ENCODE measurements at regions not wholly inside any gene's neighbourhood (a gene's known extent, or its start where the extent isn't known, plus 50 kb on each side); places are given as distances from the start of the nearest gene placed in this dataset.

DNA sequence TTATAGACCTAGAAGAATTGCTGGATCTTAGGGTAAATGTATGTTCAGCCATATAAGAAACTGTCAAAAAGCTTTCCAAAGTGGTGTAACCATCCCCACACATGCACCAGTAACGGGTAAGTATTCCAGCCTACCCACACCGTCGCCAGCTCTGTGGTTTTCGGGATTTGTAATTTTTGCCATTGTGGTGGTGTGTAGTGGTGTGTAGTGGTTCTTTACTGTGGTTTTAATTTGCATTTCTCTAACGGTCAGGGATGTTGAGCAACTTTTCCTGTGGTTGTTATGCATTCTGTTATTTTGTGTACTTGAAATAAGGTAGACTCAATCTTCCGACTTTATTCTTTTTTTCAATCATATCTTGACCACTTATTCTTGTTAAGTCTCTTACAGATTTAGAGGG, 342.4 kb upstream of the AJAP1 start:
- DNase-seq (ENCODE audit: low read depth in 2 of 2), result no peak

DNA sequence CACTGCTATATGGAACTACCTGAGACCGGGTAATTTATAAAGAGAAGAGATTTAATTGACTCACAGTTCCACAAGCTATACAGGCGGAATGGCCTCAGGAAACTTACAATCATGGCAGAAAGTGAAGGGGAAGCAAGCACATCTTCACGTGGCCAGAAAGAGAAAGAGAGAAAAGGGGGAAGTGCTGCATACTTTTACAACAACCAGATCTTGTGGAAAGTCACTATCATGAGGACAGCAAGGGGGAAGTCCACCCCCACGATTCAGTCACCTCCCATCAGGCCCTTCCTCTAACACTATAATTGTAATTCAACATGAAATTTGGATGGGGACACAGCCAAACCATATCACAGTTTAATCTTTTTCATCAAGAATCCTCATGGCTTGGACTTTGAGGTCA, 339.2 kb upstream of the AJAP1 start:
- DNase-seq (ENCODE audit: low read depth in 2 of 2), result no peak

DNA sequence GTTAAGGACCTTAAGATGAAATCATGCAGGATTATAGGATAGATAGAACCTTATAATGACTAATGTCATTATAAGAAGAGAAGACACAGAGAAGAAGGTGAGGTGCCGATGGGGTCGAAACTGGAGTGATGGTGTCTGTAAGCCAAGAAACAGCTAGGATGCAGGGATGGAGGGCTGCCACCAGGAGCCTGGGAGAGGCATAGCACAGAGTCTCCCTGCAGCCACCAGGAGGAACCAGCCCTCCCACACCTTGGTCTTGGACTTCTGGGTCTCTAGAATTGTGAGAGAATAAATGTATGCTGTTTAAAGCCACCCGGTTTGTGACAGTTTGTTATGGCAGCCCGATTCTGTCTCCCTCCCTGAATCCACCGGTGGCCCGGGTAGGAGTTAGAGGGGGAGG, 337.2 kb upstream of the AJAP1 start:
- no peak for DNase-seq (ENCODE audit: low read depth in 2 of 2)

DNA sequence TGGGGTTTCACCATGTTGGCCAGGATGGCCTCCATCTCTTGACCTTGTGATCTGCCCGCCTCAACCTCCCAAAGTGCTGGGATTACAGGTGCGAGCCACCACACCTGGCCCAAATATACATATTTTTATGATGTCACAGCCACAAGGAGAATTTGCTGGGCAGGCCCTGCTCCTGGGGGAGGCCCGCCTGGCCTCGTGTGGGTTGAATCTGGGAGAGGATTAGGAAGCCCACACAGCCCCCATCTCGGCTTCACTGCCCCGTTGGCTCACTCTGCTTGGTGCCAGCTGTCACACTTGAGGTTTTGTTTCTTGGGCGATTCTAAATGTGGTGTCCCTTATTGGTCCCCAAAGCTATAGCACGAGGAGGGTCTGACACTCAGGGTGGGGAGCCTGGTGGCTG, 335.7 kb upstream of the AJAP1 start:
- DNase-seq (ENCODE audit: low read depth in 2 of 2), result no peak

DNA sequence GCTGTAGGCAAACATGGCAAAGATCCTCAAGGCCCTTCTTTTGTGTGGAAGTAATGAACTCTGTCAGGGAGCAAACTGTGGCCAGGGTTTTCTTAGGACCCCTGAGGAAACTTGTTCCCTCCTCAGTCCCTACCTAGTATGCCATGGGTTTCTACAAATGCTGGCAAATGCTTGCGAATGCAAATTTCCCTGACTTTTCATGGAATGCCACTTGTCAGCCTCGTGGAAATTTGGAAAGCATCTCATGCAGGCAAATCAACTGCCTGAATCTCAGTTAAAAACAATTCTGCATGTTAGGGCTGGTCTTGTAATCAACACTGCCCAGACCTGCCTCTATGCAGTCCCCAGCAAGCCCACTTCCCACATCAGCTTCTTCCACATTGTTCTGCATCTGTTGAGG, 334.9 kb upstream of the AJAP1 start:
- DNase-seq (ENCODE audit: low read depth in 2 of 2), result no peak

DNA sequence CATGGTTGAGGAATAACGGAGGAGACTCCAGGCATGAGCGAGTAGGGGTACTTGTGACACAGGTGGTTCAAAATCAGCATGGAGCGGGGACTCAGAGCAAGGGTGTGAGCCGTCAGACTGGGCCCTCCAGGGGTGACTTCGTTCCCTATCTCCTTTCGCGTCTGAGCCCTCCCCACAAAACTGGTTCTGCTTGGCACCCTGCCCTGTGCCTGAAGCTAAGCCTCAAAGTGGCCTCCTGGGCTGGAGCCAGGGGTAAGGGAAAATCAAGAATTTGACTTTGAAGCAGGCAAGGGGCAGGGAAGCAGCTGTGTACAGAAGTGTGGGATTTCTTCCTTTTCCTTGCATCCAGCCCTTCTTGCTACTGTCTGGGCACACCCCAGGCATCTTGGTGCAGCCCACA, 331.5 kb upstream of the AJAP1 start:
- no peak for DNase-seq (ENCODE audit: low read depth in 2 of 2)

DNA sequence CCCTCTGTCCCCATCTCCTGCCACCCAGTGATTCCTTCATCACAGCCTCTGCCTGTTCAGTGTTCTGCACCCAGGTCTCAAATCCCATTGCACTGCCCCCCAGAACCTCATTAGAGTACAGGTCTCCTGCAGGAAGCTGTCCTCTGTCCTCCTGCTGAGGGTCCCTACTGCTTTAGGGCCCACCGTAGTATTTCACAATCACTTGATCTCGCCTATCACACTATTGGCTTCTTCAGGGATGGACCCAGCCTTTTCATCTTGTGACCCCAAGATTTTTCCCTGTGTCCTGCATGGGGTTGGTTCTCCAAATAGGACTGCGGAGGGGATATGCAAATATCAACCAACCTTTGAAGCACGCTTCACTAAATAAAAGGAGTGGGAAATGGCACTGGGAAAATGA, 331.1 kb upstream of the AJAP1 start:
- no peak for DNase-seq (ENCODE audit: low read depth in 2 of 2)

DNA sequence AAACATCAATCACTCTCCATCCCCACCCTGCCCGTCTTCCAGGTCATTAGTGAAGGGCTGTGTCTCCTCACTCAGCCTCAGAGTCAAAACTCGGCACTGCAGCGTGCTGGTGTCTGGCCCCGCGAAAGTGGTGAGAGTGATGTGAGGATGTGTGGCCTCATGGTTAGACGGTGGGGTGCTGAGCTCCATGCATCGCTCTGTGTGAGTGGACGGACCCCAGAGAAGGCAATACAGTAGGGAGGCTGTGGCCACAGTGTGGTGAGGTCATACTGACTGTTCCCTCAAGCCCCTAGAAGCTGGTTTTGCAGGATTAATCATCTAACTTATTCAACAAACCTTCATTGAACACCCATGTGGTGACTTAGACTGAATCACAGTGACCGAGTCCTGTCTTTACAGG, 329.9 kb upstream of the AJAP1 start:
- no peak for DNase-seq (ENCODE audit: low read depth in 2 of 2)

DNA sequence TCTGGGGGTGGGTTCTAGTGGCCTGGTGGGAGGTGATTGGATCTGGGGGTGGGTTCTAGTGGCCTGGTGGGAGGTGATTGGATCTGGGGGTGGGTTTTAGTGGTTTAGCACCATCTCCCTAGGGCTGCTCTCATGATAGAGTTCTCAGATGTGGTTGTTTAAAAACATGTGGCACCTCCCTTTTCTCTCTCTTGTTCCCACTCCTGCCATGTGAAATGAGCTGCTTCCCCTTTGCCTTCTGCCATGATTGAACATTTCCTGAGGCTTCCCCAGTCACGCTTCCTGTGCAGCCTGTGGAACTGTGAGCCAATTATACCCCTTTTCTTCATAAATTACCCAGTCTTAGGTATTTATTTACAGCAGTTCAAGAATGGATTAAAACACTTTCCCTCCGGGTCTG, 327.3 kb upstream of the AJAP1 start:
- DNase-seq (ENCODE audit: low read depth in 2 of 2), result no peak

DNA sequence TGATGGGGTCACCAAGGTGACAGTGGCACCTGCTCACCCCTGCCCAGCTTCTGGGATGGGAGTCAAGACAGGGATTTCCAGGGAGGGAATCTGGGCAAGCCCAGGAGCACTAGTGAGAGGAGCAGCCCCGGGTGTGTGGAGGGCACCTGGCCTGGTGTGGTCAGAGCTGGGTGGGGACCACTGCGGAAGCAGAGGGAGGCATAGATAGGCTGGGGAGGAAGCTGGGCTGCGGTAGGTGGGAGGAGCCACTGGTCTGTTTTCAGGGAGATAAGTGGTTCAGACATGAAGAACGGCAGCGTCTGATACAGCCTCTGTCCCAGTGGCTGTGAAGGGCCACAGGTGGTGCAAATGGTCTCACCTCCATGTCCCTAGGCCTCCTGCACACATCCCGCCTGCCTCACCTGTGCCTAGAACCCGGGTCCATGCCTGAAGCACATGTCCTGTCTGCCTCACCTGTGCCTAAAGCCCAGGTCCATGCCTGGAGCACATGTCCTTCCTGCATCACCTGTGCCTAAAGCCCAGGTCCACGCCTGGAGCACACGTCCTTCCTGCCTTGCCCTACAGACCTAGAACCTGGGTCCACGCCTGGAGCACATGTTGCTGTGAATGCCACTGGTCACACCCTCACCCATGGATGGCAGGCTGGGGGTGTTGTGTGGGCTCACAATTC, 325.9 kb upstream of the AJAP1 start:
- no peak for DNase-seq (ENCODE audit: low read depth in 2 of 2)

DNA sequence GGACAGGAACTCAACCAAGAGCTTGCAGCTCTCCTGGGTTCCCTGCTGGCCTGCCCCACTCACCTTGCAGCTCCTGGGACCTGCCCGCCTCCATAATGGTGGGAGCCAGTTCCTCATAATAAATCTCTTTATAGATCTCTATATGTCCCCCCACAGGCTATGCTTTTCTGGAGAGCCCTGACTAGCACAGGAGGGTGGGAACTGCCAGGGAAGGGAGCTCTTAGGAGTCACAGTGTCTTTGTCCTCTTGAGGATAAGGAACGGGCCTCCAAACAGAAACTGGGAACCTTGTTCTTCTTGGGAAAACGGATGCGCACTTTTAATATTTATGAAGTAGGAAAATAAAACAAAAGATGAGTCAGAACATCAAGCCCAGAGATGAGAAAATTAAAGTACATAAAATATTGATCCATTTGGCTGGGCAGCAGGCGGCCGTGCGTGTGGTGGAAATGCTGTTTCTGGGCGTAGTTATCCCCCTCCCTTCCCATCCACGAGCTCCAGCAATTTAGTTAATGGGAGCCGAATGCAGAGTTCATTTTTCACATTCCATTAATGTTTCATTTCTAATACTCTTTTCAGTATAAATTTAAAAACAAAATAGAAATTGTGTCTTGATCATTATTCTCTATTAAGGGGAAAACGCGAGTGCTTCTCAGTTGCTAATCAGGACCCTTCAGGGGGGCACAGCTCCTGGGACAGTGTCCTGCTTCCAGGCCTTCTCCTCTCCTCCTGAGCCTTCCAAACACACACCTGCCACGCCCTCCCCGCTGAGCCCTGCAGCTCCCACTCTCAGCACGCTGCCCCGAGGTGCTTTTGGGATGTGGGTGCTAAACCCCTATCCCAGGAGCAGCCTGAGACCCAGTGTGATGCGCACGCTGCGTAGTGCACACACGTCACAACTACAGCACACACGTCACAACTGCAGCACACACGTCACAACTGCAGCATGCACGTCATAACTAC, 323.3 kb upstream of the AJAP1 start:
- no peak for DNase-seq (ENCODE audit: low read depth in 2 of 2)

DNA sequence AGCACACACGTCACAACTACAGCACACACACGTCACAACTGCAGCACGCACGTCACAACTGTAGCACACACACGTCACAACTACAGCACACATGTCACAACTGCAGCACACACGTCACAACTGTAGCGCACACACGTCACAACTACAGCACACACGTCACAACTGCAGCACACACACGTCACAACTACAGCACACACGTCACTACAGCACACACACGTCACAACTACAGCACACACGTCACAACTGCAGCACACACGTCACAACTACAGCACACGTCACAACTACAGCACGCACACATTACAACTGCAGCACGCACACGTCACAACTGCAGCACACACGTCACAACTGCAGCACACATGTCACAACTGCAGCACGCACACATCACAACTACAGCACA, 322.6 kb upstream of the AJAP1 start:
- no peak for DNase-seq (ENCODE audit: low read depth in 2 of 2)

DNA sequence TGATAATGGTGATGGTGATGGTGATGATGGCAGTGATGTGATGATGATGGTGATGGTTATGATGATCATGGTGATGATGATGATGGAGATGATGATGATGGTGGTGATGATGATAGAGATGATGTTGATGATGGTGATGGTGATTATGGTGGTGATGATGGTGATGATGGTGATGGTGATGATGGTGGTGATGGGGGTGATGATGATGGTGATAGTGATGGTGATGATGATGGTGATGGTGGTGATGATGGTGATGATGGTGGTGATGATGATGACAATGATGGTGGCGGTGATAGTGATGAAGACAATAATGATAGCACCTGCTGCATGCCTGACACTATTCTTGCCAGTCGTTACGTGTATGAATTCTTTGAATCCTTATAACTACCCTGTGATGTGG, 317.9 kb upstream of the AJAP1 start:
- no peak for DNase-seq (ENCODE audit: low read depth in 2 of 2)

DNA sequence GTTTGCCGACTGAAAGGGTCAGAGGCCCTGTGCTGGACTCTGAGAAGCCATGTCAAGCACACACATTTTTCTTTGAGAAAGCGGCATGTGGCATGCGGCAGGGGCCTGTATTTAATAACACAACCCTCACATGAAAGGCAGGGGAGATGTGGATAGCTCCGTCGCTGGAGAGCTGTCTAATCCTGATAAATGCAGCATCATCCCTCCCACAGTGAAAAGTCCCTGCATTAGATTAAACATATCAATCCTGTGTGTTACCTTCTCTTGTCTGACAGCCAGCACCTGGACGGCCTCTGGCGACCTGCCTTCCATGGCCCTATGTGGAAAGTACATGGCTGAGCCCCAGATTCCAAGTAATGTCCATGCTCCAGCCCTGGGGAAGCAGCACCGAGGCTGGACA, 313.0 kb upstream of the AJAP1 start:
- DNase-seq (ENCODE audit: low read depth in 2 of 2), result no peak

DNA sequence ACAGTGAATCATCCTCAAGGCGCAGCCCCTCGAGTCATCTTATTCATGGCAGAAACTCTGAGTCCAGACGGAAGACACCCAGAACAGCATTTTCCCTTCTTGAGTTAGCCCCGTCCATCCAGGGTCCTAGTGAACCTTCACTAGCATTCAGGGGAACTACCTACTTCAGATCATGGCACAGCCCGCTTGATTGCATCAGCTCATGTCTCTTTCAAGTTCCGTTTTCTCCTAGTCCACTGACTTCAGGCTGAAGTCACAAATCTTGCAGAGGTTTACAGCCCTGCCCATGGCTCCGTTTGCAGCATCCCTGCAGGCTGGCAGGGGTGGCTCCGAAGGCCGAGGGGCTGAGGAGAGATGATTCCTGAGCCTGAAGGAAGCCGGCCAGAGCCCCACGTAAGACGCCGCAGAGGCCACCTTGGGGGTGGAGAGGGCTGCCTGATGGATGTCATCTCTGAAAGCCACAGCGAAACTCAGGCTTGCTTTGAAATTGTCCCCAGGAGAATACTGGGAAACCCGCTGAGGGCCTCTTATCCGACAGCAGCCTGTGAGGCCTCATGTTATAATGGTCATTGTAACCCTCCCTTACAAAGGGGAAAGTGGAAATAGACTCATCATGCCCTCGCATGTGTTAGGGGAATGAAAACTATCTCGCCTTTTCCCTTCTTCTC, 310.2 kb upstream of the AJAP1 start:
- no peak for DNase-seq (ENCODE audit: low read depth in 2 of 2)

DNA sequence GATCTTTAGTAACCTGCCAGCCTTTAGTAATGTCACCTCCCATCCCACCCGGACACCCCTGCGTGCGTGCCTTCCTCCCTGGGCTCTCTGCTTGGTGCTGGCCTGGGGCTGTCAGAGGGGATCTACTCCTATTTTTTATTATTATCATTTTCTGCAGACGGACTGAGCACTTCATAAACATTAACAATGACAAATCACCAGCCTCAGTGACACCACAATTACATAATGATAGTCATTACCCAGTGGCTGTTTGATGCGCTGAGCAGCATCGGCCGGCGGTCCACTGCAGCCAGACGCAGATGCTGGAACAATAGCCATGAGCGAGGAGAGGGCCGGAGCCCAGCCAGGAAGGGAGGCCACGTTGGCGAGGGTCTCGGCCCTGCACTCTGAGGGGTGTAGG, 309.3 kb upstream of the AJAP1 start:
- DNase-seq (ENCODE audit: low read depth in 2 of 2), result no peak

DNA sequence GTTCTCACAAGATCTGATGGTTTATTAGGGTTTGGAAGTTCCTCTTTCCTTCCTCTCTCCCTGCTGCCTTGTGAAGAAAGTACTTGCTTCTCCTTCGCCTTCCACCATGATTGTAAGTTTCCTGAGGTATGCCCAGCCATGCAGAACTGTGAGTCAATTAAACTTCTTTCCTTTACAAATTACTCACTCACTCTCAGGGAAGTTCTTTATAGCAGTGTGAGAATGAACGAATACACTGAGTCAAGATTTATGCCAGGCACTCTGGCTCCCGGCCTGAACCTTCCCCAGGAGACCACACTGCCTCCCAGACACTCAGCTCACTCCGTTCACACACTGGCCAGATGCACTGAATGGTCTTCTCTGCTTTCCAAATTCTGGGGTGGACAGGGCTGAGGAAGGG, 308.3 kb upstream of the AJAP1 start:
- DNase-seq (ENCODE audit: low read depth in 2 of 2), result no peak

DNA sequence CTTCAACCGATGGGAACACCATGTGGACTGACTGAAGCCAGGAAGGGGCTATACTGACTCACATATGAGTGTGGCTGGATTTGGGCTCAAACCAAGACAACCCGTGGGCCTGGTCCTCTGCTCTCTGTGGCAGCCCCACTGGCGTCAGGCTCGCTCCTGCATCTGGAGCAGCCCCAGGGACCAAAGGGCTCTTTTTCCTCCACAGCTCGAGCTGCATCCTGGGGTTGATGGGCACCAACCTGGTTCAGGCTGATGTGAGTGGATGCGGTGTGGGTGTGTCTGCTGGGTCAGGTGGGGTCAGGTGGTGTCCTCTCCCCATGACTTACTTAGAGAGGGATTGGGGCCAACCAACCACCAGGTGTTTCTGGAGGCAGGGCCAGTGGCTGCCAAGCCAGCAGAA, 303.0 kb upstream of the AJAP1 start:
- no peak for DNase-seq (ENCODE audit: low read depth in 2 of 2)

DNA sequence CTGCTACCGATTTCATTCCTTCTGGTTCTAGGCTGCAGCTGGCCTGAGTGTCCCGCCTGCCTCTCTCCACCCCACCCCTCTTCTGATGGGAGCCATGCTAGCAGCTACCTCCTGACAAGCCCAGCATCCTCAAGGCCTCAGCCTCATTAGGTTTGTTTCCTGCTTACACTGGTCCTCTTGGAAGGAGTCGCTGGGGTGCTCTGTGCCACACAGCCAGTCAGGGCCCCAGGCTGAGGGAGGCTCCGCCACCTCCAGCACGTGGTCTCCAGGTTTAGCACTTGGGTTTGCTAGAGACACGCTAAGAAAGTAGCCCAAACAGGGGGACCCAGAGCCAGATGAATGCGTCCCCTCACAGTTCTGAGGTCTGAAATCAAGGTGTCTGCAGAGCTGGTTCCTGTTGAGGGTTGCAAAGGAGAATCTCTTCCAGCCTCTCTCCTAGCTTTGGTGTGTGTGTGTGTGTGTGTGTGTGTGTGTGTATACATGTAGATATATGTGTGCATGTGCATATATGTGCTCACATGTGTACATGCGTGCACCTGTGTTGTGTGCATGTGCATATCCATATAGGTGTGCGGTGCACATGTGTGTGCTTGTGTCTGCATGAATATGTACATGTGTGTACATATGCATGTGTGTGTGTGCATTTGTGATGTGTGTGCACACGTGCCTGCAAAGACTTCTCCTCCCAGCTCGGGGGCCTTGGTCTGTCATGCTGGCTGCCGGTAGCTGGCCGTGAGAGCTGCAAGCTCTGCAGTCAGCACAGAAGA, 301.1 kb upstream of the AJAP1 start:
- DNase-seq (ENCODE audit: low read depth in 2 of 2), result no peak

DNA sequence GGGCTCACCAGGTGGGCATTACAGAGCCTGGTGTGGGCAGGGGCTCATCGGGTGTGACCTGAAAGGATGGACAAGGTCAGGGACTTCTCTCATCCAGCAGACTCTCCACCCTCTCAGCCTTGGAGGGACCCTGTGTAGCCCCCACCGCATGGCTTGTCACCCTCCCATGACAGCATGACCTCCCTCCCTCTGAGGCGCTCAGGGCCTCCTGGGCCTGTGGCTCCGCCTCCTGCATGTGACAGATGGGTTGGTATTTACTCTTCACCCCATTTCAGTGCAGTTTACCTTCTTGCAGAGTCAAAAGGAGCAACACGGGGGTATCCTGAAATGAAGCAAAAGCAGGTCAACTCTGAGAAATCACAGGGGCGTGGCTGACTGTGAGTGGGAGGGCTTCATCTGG, 298.6 kb upstream of the AJAP1 start:
- no peak for DNase-seq (ENCODE audit: low read depth in 2 of 2)

DNA sequence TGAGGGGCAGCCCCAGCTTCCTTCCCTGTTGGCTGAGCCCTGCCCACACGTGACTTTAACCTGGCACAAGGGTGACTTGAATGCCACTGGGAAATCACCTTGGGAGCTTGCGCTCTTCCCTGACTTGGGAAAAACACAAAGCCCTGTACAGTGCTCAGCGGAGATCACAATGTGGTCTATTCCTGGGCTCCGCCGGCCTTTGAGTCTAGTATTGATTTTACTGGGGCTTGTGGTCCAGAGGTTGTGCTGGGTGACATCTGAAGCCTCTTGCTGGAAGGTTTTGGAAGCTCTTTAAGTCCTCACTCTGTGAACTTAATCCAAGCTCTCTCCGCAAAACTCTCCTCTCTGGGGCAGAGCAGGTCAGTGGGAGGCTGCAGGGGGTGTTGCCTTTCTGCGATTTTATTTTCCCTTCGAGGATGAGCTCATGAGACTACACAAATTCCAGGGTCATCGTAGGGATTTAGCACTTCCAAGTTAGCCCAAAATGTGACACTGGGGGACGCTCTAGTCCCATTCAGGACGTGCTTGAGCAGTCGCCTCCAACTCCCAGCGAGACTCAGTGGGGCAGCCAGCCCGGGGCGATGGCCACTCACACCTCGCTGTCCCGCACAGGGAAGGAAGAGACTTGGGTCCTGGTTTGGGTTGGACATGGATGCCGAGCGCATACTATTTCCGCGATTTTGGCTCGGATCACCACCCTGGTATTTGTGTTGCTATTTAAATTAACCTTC, 291.9 kb upstream of the AJAP1 start:
- no peak for DNase-seq (ENCODE audit: low read depth in 2 of 2)
